Mesodermal cell (in vitro differentiated cells): ENCODE measurements at regions not wholly inside any gene's neighbourhood (a gene's known extent, or its start where the extent isn't known, plus 50 kb on each side); places are given as distances from the start of the nearest gene placed in this dataset.

Experiments
- H3K27ac ChIP-seq: 2 replicates; pipeline ENCODE4 v1.7.0; 2013; ENCODE audit warnings: mild to moderate bottlenecking, low read depth, low read length, moderate library complexity; ENCODE audit not compliant: severe bottlenecking
- H3K36me3 ChIP-seq: 2 replicates; pipeline ENCODE4 v1.7.1; 2013; ENCODE audit warnings: mild to moderate bottlenecking, low read length, moderate library complexity; ENCODE audit not compliant: control insufficient read depth, insufficient read depth
- H3K4me1 ChIP-seq: one replicate; pipeline ENCODE4 v1.7.1; 2013; ENCODE audit warnings: mild to moderate bottlenecking, low read length; ENCODE audit not compliant: insufficient read depth, control insufficient read depth, poor library complexity, severe bottlenecking
- H3K4me3 ChIP-seq: 2 replicates; pipeline ENCODE4 v1.7.0; 2013; ENCODE audit warnings: low read length, control low read depth, mild to moderate bottlenecking; ENCODE audit not compliant: insufficient read depth, poor library complexity, severe bottlenecking; ENCODE audit errors: extremely low read depth
- H3K9me3 ChIP-seq: 2 replicates; pipeline ENCODE4 v1.7.1; 2013; ENCODE audit warnings: mild to moderate bottlenecking, low read length, moderate library complexity; ENCODE audit not compliant: control insufficient read depth
- WGBS, 2 experiments: methylation state at CpG; one replicate each; pipeline ENCODE4 v1.1.5; 2013; ENCODE audit warnings: missing lambda C conversion rate in 2 of 2; ENCODE audit not compliant: insufficient coverage in 2 of 2; 5-methylcytosine and 5-hydroxymethylcytosine counted together

GRCh38 chr14:96931751-96932150 is 134.6 kb downstream of the VRK1 start:
- Histone ChIP-seq H3K4me1 (no peaks in the 10 kb centered on the region), H3K9me3 (no peaks in the 10 kb centered on the region), H3K4me3 (no peak overlapping the region), H3K36me3 (no peaks in the 10 kb centered on the region), H3K27ac (no peak overlapping the region)
- WGBS, 2 experiments: 87 to 90% methylated on average over 13 to 17 of the region's 17 CpGs

- Histone ChIP-seq H3K36me3 (no peaks in the 10 kb centered on the region), H3K4me1 (no peaks in the 10 kb centered on the region), H3K27ac (no peak overlapping the region), H3K4me3 (no peak overlapping the region), H3K9me3 (no peaks in the 10 kb centered on the region)
- WGBS, 2 experiments: 86 to 90% methylated on average over 12 to 13 of the region's 13 CpGs
Measured at GRCh38 chr14:96934638-96935330, 137.6 kb downstream of the VRK1 start.

GRCh38 chr14:96938946-96939345 is 141.8 kb downstream of the VRK1 start:
- no peaks in the 10 kb centered on the region for H3K4me1 ChIP-seq
- WGBS, 2 experiments: 90 to 100% methylated on average over 1 to 2 of the region's 7 CpGs
- no peaks in the 10 kb centered on the region for H3K9me3 ChIP-seq
- H3K36me3 ChIP-seq: no peaks in the 10 kb centered on the region
- no peak overlapping the region for H3K4me3 ChIP-seq
- H3K27ac ChIP-seq: no peak overlapping the region

GRCh38 chr14:96940009-96940408 is 142.8 kb downstream of the VRK1 start:
- 83% methylated on average over 1 of the region's 3 CpGs; no CpG with 5 or more reads in 1 of the 2 experiments for WGBS, 2 experiments
- Histone ChIP-seq H3K36me3 (no peaks in the 10 kb centered on the region), H3K4me1 (no peaks in the 10 kb centered on the region), H3K4me3 (no peak overlapping the region), H3K27ac (no peak overlapping the region), H3K9me3 (no peaks in the 10 kb centered on the region)

- Histone ChIP-seq H3K4me3 (no peak overlapping the region), H3K36me3 (no peaks in the 10 kb centered on the region), H3K27ac (no peak overlapping the region), H3K4me1 (no peaks in the 10 kb centered on the region), H3K9me3 (no peaks in the 10 kb centered on the region)
- 75% methylated on average over 6 of the region's 6 CpGs for WGBS, 2 experiments
Measured at GRCh38 chr14:96944297-96944696, 147.1 kb downstream of the VRK1 start.

- peaks cover 1% of the 10 kb centered on the region for H3K4me1 ChIP-seq
- WGBS, 2 experiments: 80 to 98% methylated on average over 5 to 6 of the region's 7 CpGs
- no peaks in the 10 kb centered on the region for H3K36me3 ChIP-seq
- no peak overlapping the region for H3K4me3 ChIP-seq
- no peak overlapping the region for H3K27ac ChIP-seq
- H3K9me3 ChIP-seq: no peaks in the 10 kb centered on the region
Measured at GRCh38 chr14:96945721-96946120, 148.5 kb downstream of the VRK1 start.

- H3K4me3 ChIP-seq: no peak overlapping the region
Measured at GRCh38 chr14:96949594-96949993, 152.4 kb downstream of the VRK1 start.

GRCh38 chr14:96951511-96951910 is 154.3 kb downstream of the VRK1 start:
- Histone ChIP-seq H3K36me3 (no peaks in the 10 kb centered on the region), H3K4me3 (no peak overlapping the region)
- WGBS, 2 experiments: 88 to 98% methylated on average over 4 of the region's 7 CpGs

More at GRCh38 chr14:96949594-96949993, 152.4 kb downstream of the VRK1 start:
- H3K4me1 ChIP-seq: peaks cover 6% of the 10 kb centered on the region
- no peak overlapping the region for H3K27ac ChIP-seq
- no peaks in the 10 kb centered on the region for H3K36me3 ChIP-seq
- H3K9me3 ChIP-seq: no peaks in the 10 kb centered on the region
- whole genome bisulfite sequencing, 2 experiments: 83 to 89% methylated on average over 2 of the region's 3 CpGs

GRCh38 chr14:96953087-96953874 is 156.1 kb downstream of the VRK1 start:
- peaks cover 6% of the 10 kb centered on the region for H3K4me1 ChIP-seq
- no peaks in the 10 kb centered on the region for H3K36me3 ChIP-seq
- no peaks in the 10 kb centered on the region for H3K9me3 ChIP-seq
- no peak overlapping the region for H3K27ac ChIP-seq
- 81 to 90% methylated on average over 7 to 9 of the region's 9 CpGs for WGBS, 2 experiments
- H3K4me3 ChIP-seq: no peak overlapping the region

More at GRCh38 chr14:96951511-96951910, 154.3 kb downstream of the VRK1 start:
- no peak overlapping the region for H3K27ac ChIP-seq
- H3K9me3 ChIP-seq: no peaks in the 10 kb centered on the region
- peaks cover 6% of the 10 kb centered on the region for H3K4me1 ChIP-seq

- H3K9me3 ChIP-seq: no peaks in the 10 kb centered on the region
- H3K4me1 ChIP-seq: peaks cover 6% of the 10 kb centered on the region
- H3K36me3 ChIP-seq: no peaks in the 10 kb centered on the region
- H3K27ac ChIP-seq: no peak overlapping the region
- H3K4me3 ChIP-seq: no peak overlapping the region
- 80 to 81% methylated on average over 2 to 3 of the region's 3 CpGs for whole genome bisulfite sequencing, 2 experiments
Measured at GRCh38 chr14:96953875-96954185, 156.6 kb downstream of the VRK1 start.
